ENCODE measurements at regions not wholly inside any gene's neighbourhood (a gene's known extent, or its start where the extent isn't known, plus 50 kb on each side); places are given as distances from the start of the nearest gene placed in this dataset.
"Not testable (repeated sequence)": the region's sequence is repeated elsewhere in the genome, so short reads cannot be mapped to it uniquely, and the experiment has no call there.

- intact Hi-C loops (cut with DNase I): no loop called here
Observed at GRCh38 chr6:115873901-115874300, 186.8 kb downstream of the FRK start.

GRCh38 chr6:115870464-115870863 lies 190.2 kb downstream of the FRK start:
- intact Hi-C loops (cut with DNase I): no loop called here
- DNase-seq (ENCODE audit: low spot score): no peak

More at GRCh38 chr6:115873901-115874300, 186.8 kb downstream of the FRK start:
- DNase-seq (ENCODE audit: low spot score): no peak

- intact Hi-C loops (cut with DNase I): no loop called here
- DNase-seq (ENCODE audit: low spot score): no peak
Observed at GRCh38 chr6:115865914-115866313, 194.8 kb downstream of the FRK start.

- intact Hi-C loops (cut with DNase I): no loop called here
Observed at GRCh38 chr6:115863211-115863610, 197.5 kb downstream of the FRK start.

DNA sequence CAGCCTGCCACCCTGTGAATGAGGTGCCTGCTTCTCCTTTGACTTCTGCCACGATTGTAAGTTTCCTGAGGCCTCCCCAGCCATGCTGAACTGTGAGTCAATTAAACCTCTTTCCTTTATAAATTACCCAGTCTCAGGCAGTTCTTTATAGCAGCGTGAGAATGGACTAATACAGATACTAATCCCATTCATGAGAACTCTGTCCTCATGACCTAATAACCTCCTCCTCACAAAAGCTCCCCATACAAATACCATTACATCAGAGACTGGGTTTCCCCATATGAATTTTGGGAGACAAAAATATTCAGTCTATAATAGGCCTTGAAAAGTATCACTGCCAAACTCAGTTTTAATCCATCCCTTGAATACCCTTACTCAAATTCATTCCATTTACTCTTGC lies 199.0 kb downstream of the FRK start:
- intact Hi-C loops (cut with DNase I); DNase-seq (ENCODE audit: low spot score): not testable (repeated sequence)

More at GRCh38 chr6:115863211-115863610, 197.5 kb downstream of the FRK start:
- DNase-seq (ENCODE audit: low spot score): no peak

DNA sequence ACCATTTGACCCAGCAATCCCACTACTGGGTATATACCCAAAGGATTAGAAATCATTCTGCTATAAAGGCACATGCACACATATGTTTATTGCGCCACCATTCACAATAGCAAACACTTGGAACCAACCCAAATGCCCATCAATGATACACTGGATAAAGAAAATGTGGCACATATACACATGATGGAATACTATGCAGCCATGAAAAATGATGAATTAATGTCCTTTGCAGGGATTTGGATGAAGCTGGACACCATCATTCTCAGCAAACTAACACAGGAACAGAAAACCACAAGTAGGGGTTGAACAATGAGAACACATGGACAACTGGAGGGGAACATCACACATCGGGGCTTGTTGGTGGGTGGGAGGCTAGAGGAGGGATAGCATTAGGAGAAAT lies 201.1 kb downstream of the FRK start:
- intact Hi-C loops (cut with DNase I); DNase-seq (ENCODE audit: low spot score): not testable (repeated sequence)

DNA sequence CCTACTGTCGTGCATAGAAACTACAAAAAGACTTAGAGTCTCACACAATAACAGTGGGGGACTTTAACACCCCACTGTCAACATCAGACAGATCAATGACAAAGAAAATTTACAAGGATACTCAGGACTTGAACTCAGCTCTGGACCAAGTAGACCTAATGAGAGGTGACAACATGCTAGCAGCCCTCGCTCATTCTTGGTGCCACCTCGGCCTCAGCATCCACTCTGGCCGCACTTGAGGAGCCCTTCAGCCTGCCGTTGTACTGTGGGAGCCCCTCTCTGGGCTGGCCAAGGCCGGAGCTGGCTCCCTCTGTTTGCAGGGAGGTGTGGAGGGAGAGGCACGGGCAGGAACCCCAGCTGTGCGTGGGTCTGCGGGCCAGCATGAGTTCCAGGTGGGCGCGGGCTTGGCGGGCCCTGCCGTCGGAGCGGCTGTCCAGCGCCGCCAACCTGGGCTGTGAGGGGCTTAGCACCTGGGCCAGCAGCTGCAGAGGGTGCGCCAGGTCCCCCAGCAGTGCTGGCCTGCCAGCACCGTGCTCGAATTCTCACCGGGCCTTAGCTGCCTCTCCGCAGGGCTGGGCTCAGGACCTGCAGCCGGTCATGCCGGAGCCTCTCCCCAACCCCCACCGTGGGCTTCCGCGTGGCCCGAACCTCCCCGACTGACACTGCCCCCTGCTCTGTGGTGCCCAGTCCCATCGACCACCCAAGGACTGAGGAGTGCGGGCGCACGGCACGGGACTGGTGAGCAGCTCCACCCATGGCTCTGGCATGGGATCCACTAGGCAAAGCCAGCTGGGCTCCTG lies 205.6 kb downstream of the FRK start:
- intact Hi-C loops (cut with DNase I): no loop called here
- peak; percentile 69 for DNase-seq (ENCODE audit: low spot score)

GRCh38 chr6:115847671-115848070 lies 213.0 kb downstream of the FRK start:
- intact Hi-C loops (cut with DNase I): no loop called here
- no peak for DNase-seq (ENCODE audit: low spot score)

- no peak for DNase-seq (ENCODE audit: low spot score)
- intact Hi-C loops (cut with DNase I): no loop called here
Observed at GRCh38 chr6:115843945-115844344, 216.7 kb downstream of the FRK start.

- DNase-seq (ENCODE audit: low spot score): no peak
- intact Hi-C loops (cut with DNase I): no loop called here
Observed at GRCh38 chr6:115842338-115842737, 218.4 kb downstream of the FRK start.

- DNase-seq (ENCODE audit: low spot score): no peak
- intact Hi-C loops (cut with DNase I): no loop called here
Observed at GRCh38 chr6:115839583-115840181, 221.0 kb downstream of the FRK start.

DNA sequence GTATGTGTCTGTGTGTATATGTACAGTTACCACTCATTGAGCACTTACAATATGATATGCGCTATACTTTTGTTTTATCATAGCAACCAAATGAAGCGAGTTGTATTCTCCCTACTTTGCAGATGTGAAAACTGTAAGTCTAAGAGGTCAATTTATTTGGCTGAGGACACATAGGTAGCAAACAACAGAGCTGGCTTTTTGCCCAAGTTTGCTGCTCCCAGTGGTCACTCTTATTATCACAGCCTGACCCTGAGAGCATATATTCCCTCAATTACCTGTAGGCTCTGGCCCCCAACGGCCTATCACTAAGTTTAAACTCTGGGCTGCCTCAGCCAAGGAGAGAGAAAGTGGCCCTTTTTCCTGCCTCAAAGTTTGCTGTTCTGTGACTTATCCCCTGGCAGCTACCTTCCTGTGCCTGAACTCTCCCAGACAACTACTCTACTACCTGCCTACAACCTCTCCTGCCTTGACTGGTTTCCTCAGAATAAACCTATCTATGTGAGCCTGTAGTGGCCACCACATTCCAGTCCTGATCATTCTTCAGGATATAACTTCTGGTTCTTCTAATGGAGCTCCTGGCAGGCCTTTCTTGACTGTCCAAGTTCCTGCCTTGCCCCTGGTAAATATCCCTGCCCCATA lies 221.8 kb downstream of the FRK start:
- DNase-seq (ENCODE audit: low spot score): no peak
- intact Hi-C loops (cut with DNase I): no loop called here

DNA sequence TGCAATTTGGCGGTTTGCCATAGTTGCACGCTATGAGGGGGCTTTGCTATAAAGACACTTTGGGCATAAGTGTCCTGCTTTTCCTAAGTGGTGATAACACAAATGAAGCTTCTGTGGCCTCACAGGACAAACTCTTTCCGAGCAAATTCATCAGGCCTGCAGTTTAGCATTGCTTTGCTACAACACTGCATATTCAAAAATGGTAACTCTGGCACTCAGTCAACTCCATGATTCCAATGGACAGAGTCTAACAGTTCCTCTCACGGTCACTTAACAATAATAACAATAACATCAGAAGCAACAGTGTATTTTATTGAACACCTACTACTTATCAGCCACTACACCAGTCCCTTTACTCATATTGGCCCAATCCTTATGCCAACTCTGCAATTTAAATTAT lies 222.5 kb downstream of the FRK start:
- DNase-seq (ENCODE audit: low spot score): no peak
- intact Hi-C loops (cut with DNase I): no loop called here

DNA sequence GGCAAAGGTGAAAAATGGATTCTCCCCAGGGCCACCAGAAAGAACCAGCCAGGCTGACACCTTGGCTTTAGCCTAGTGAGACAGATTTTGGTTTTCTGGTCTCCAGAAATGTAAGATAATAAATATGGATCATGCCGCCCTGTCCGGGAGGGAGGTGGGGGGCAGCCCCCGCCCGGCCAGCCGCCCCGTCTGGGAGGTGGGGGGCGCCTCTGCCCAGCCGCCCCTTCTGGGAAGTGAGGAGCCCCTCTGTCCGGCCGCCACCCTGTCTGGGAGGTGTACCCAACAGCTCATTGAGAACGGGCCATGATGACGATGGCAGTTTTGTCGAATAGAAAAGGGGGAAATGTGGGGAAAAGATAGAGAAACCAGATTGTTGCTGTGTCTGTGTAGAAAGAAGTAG lies 224.3 kb downstream of the FRK start:
- DNase-seq (ENCODE audit: low spot score); intact Hi-C loops (cut with DNase I): not testable (repeated sequence)

- intact Hi-C loops (cut with DNase I): no loop called here
- DNase-seq (ENCODE audit: low spot score): no peak
Observed at GRCh38 chr6:115835314-115835713, 225.4 kb downstream of the FRK start.

DNA sequence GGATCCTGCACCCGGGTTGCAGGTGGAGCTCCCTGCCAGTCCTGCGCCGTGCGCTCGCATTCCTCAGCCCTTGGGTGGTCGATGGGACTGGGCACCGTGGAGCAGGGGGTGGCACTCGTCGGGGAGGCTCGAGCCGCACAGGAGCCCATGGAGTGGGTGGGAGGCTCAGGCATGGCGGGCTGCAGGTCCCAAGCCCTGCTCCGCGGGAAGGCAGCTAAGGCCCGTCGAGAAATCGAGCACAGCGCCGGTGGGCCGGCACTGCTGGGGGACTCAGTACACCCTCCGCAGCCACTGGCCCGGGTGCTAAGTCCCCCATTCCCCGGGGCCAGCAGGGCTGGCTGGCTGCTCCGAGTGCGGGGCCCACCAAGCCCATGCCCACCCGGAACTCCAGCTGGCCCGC lies 226.1 kb downstream of the FRK start:
- intact Hi-C loops (cut with DNase I); DNase-seq (ENCODE audit: low spot score): not testable (repeated sequence)

DNA sequence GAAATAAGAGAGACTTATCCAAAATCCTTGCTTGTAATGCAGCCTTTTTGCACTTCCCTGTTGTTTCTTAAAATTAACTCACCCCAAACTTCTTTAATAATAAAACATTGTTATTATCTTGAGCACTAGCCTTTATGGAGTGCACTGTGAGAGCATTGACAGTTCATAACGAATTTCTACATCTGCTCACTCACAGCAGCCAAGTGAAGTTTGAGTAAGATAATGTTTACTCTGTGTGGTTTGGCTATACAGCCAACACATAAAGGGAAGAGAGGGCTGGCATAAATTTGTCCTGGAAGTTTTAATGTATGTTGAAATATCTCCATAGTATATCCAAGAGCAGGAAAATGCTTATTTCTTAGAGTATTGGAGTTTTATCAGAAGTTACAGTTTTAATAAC lies 227.9 kb downstream of the FRK start:
- no peak for DNase-seq (ENCODE audit: low spot score)
- intact Hi-C loops (cut with DNase I): no loop called here

DNA sequence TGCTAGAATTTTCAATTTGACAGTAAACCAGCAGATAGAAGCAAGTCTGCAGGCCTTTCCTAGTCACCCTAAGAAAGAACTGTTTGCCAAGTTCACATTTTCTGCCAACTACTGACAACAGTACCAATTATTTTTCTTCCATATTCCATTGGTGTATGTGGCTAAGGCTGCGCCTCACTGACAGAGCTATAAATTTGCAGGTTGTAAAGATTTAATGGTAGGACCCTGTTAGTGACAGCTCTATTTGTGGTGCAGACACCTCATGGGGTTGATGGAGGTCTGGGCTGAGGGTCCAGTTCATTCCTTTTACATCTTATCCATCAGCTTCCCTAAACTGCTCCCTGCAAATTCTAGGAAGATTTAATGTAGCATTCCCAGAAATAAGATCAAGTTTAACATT lies 228.5 kb downstream of the FRK start:
- no peak for DNase-seq (ENCODE audit: low spot score)
- intact Hi-C loops (cut with DNase I): no loop called here

DNA sequence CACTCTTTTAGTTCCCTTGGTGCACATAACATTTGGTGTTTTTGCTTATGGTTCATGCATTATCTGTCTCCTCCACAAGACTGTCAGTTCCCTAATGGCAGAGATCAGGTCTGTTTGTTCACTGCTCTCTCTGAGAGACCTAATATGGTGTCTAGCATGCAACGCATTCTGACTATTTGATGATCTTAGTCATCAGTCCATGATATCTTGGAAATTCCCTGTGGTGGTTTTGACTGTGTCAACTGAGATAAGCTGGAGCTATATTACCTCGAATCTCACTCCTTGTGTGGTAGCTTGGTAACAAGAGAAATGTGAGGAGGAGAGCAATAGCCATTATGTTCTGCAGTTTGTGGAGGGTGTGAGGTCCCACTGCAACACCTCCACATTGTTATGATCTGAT lies 229.8 kb downstream of the FRK start:
- intact Hi-C loops (cut with DNase I): no loop called here
- DNase-seq (ENCODE audit: low spot score): no peak

- DNase-seq (ENCODE audit: low spot score): no peak
- intact Hi-C loops (cut with DNase I): no loop called here
Observed at GRCh38 chr6:115821798-115822197, 238.9 kb downstream of the FRK start.

DNA sequence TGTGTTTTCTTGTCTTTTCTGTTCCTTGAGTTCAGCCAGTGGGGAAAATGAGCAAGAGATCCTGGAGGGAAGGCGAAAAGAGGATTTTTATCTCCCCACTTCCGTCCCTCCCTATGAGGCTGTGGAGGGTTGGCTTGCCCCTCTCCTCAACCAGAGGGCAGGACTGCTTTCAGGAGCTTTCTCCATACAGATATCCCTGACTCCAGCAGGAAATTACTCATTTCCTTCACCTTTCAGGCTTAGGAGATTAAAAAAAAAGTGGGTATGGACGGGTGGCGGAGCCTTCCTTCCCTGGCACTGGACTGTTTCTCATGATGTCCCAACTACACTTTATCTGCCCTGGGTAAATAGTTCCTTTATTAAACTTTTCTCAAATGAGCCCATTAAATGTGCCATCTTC lies 241.2 kb downstream of the FRK start:
- intact Hi-C loops (cut with DNase I): no loop called here
- DNase-seq (ENCODE audit: low spot score): no peak

Measured in posterior vena cava (tissue), 2 donors.